H9 (cell line): ENCODE measurements at regions not wholly inside any gene's neighbourhood (a gene's known extent, or its start where the extent isn't known, plus 50 kb on each side); places are given as distances from the start of the nearest gene placed in this dataset.

Source experiments
- DNase-seq: peaks from one replicate; pipeline ENCODE4 v3.0.0-alpha.2; 2017
- H2AFZ ChIP-seq: one replicate; pipeline ENCODE4 v1.6.1; 2013; ENCODE audit warnings: mild to moderate bottlenecking, low read length, control low read depth, moderate library complexity
- H2AK5ac ChIP-seq: 2 replicates; pipeline ENCODE4 v1.6.1; 2013; ENCODE audit warnings: low read length, control low read depth, mixed read lengths; ENCODE audit not compliant: insufficient read length
- H2BK120ac ChIP-seq: one replicate; pipeline ENCODE4 v1.6.1; 2013; ENCODE audit warnings: low read depth, mild to moderate bottlenecking, low read length, control low read depth, inconsistent platforms; ENCODE audit not compliant: poor library complexity, severe bottlenecking
- H2BK12ac ChIP-seq: 2 replicates; pipeline ENCODE4 v1.6.1; 2013; ENCODE audit warnings: low read length, control low read depth, mixed read lengths, low read depth; ENCODE audit not compliant: insufficient read length
- H2BK15ac ChIP-seq: 2 replicates; pipeline ENCODE4 v1.6.1; 2013; ENCODE audit warnings: low read depth, low read length, control low read depth
- H2BK20ac ChIP-seq: one replicate; pipeline ENCODE4 v1.6.1; 2013; ENCODE audit warnings: low read depth, mild to moderate bottlenecking, low read length, control low read depth, inconsistent platforms; ENCODE audit not compliant: poor library complexity, severe bottlenecking
- H2BK5ac ChIP-seq: 2 replicates; pipeline ENCODE4 v1.6.1; 2013; ENCODE audit warnings: low read length, control low read depth, mixed read lengths; ENCODE audit not compliant: insufficient read length
- H3K14ac ChIP-seq: 2 replicates; pipeline ENCODE4 v1.6.1; 2013; ENCODE audit warnings: low read length, control low read depth; ENCODE audit not compliant: insufficient read depth
- H3K18ac ChIP-seq: 2 replicates; pipeline ENCODE4 v1.6.1; 2013; ENCODE audit warnings: low read depth, mild to moderate bottlenecking, mixed read lengths, low read length, control low read depth; ENCODE audit not compliant: insufficient read length
- H3K23ac ChIP-seq: 2 replicates; pipeline ENCODE4 v1.6.1; 2013; ENCODE audit warnings: low read length, control low read depth, mixed read lengths, low read depth; ENCODE audit not compliant: insufficient read length
- H3K23me2 ChIP-seq: 2 replicates; pipeline ENCODE4 v1.6.1; 2013; ENCODE audit warnings: low read depth, mild to moderate bottlenecking, mixed read lengths, low read length, control low read depth; ENCODE audit not compliant: insufficient read length, poor library complexity, severe bottlenecking
- H3K27ac ChIP-seq: 2 replicates; pipeline ENCODE4 v1.5.1; 2013; ENCODE audit warnings: low read length, control low read depth, mixed read lengths, low read depth; ENCODE audit not compliant: insufficient read length
- H3K27me3 ChIP-seq: 2 replicates; pipeline ENCODE4 v1.6.1; 2013; ENCODE audit warnings: low read length, control low read depth, inconsistent platforms; ENCODE audit not compliant: insufficient read depth
- H3K4ac ChIP-seq: 2 replicates; pipeline ENCODE4 v1.6.1; 2013; ENCODE audit warnings: low read depth, mild to moderate bottlenecking, control low read depth, inconsistent platforms, low read length, moderate library complexity
- H3K4me1 ChIP-seq: 2 replicates; pipeline ENCODE4 v1.6.1; 2013; ENCODE audit warnings: low read length, control low read depth, inconsistent platforms; ENCODE audit not compliant: insufficient read depth
- H3K4me2 ChIP-seq: 2 replicates; pipeline ENCODE4 v1.6.1; 2013; ENCODE audit warnings: low read length, control low read depth, mixed read lengths; ENCODE audit not compliant: insufficient read length, insufficient read depth
- H3K56ac ChIP-seq: 2 replicates; pipeline ENCODE4 v1.6.1; 2013; ENCODE audit warnings: low read depth, mild to moderate bottlenecking, mixed read lengths, low read length, control low read depth; ENCODE audit not compliant: insufficient read length
- H3K79me1 ChIP-seq: 2 replicates; pipeline ENCODE4 v1.6.1; 2013; ENCODE audit warnings: low read depth, mild to moderate bottlenecking, moderate library complexity, low read length, control low read depth, inconsistent platforms; ENCODE audit not compliant: insufficient read depth, poor library complexity, severe bottlenecking
- H3K79me2 ChIP-seq: 2 replicates; pipeline ENCODE4 v1.6.1; 2013; ENCODE audit warnings: low read length, control low read depth, inconsistent platforms; ENCODE audit not compliant: insufficient read depth
- H3K9ac ChIP-seq: 2 replicates; pipeline ENCODE4 v1.6.1; 2013; ENCODE audit warnings: low read length, control low read depth, mixed read lengths; ENCODE audit not compliant: insufficient read length; ENCODE audit errors: extremely low read depth
- H3K9me3 ChIP-seq: one replicate; pipeline ENCODE4 v1.6.1; 2013; ENCODE audit warnings: low read depth, low read length, inconsistent platforms; ENCODE audit not compliant: control insufficient read depth
- H3T11ph ChIP-seq: one replicate; pipeline ENCODE4 v1.6.1; 2013; ENCODE audit warnings: mild to moderate bottlenecking, low read length, control low read depth, inconsistent platforms
- H4K20me1 ChIP-seq: one replicate; pipeline ENCODE4 v1.6.1; 2013; ENCODE audit not compliant: control insufficient read depth, insufficient read length, insufficient read depth
- H4K5ac ChIP-seq: 2 replicates; pipeline ENCODE4 v1.6.1; 2013; ENCODE audit warnings: low read depth, mild to moderate bottlenecking, mixed read lengths, low read length, control low read depth; ENCODE audit not compliant: insufficient read length
- H4K8ac ChIP-seq: replicated peaks from 2 replicates; pipeline ENCODE4 v1.6.1; 2013; ENCODE audit warnings: low read length, control low read depth, mixed read lengths, low read depth; ENCODE audit not compliant: insufficient read length
- H4K91ac ChIP-seq: 2 replicates; pipeline ENCODE4 v1.6.1; 2013; ENCODE audit warnings: low read depth, mild to moderate bottlenecking, moderate library complexity, mixed read lengths, low read length, control low read depth; ENCODE audit not compliant: insufficient read length
- H3K27ac Mint-ChIP-seq, 3 experiments: 2 replicates in 2 of 3; 3 replicates in 1 of 3; pipeline ENCODE4 v1.8.0; 2020 to 2021; ENCODE audit warnings: mixed read lengths in 3 of 3, mild to moderate bottlenecking in 1 of 3, moderate library complexity in 1 of 3
- H3K27me3 Mint-ChIP-seq: 2 replicates; pipeline ENCODE4 v1.8.0; 2021; ENCODE audit warnings: low read depth, mild to moderate bottlenecking, moderate library complexity, mixed read lengths
- H3K36me3 Mint-ChIP-seq, 3 experiments: 2 replicates in 2 of 3; 3 replicates in 1 of 3; pipeline ENCODE4 v1.8.0; 2020 to 2021; ENCODE audit warnings: low read depth in 3 of 3, mixed read lengths in 3 of 3; ENCODE audit not compliant: insufficient read depth in 1 of 3
- H3K4me1 Mint-ChIP-seq, 2 experiments: 2 replicates each; pipeline ENCODE4 v1.8.0; 2020; ENCODE audit warnings: mixed read lengths in 2 of 2
- H3K4me3 Mint-ChIP-seq, 2 experiments: 2 replicates in 1 of 2; 3 replicates in 1 of 2; pipeline ENCODE4 v1.8.0; 2020 to 2021; ENCODE audit warnings: mild to moderate bottlenecking in 2 of 2, mixed read lengths in 2 of 2, moderate library complexity in 1 of 2
- H3K9me3 Mint-ChIP-seq, 2 experiments: 2 replicates in 1 of 2; 3 replicates in 1 of 2; pipeline ENCODE4 v1.8.0; 2020; ENCODE audit warnings: mild to moderate bottlenecking in 2 of 2, mixed read lengths in 2 of 2, moderate library complexity in 1 of 2
- CTCF ChIP-seq: fragments of 200-600 bp; sonication (generic); conservative IDR thresholded peaks from 3 replicates; pipeline ENCODE4 v1.8.0; 2021; ENCODE audit warnings: antibody characterized with exemption, mild to moderate bottlenecking
- WGBS: extraction: QIAGEN DNeasy Blood & Tissue Kit; methylation state at CpG from one replicate; pipeline ENCODE4 v1.1.7; 2013; ENCODE audit warnings: missing lambda C conversion rate, low lambda C conversion rate, mixed read lengths; ENCODE audit not compliant: insufficient read length; ENCODE audit errors: extremely low coverage; 5-methylcytosine and 5-hydroxymethylcytosine counted together

- no peaks in the 10 kb centered on the region for H3K27me3 Mint-ChIP-seq
- TF ChIP-seq CTCF: no peak
- H3K27ac Mint-ChIP-seq: no peak overlapping the region
- WGBS: no CpG with 5 or more reads among the region's 1 CpG
- no peak overlapping the region for H3K18ac ChIP-seq
- H3K4me1 Mint-ChIP-seq: peaks cover 14% of the 10 kb centered on the region in 2 experiments
- no peak overlapping the region for H2AFZ ChIP-seq
- H2AK5ac ChIP-seq: no peak overlapping the region
- no peak overlapping the region for H3K4me3 Mint-ChIP-seq
- H2BK120ac ChIP-seq: no peak overlapping the region
- no peaks in the 10 kb centered on the region for H3K27me3 ChIP-seq
- no peaks in the 10 kb centered on the region for H3K79me1 ChIP-seq
- no peak overlapping the region for H3K14ac ChIP-seq
- no peaks in the 10 kb centered on the region for H3K23me2 ChIP-seq
- no peak overlapping the region for H2BK20ac ChIP-seq
- H3K23ac ChIP-seq: no peak overlapping the region
- H4K20me1 ChIP-seq: no peaks in the 10 kb centered on the region
- no peak overlapping the region for H2BK12ac ChIP-seq
- H4K5ac ChIP-seq: no peak overlapping the region
- H3K36me3 Mint-ChIP-seq: no peaks in the 10 kb centered on the region
- no peak overlapping the region for H2BK15ac ChIP-seq
- H3K27ac ChIP-seq: no peak overlapping the region
- H3K9ac ChIP-seq: no peak overlapping the region
- H4K8ac ChIP-seq: no peak overlapping the region
- DNase-seq: no peak
- no peaks in the 10 kb centered on the region for H3K9me3 ChIP-seq
- H3K9me3 Mint-ChIP-seq: no peaks in the 10 kb centered on the region
- no peak overlapping the region for H3K56ac ChIP-seq
- H3T11ph ChIP-seq: no peak overlapping the region
- no peak overlapping the region for H4K91ac ChIP-seq
- no peak overlapping the region for H3K4me2 ChIP-seq
- peaks cover 2% of the 10 kb centered on the region; the same call in 1 of the 2 replicates for H3K4me1 ChIP-seq
- no peak overlapping the region for H3K4ac ChIP-seq
- H2BK5ac ChIP-seq: no peak overlapping the region
- H3K79me2 ChIP-seq: no peaks in the 10 kb centered on the region
Observed at GRCh38 chr12:93104535-93104934, 175.4 kb upstream of the EEA1 start.
